ENCODE measurements at regions not wholly inside any gene's neighbourhood (a gene's known extent, or its start where the extent isn't known, plus 50 kb on each side); places are given as distances from the start of the nearest gene placed in this dataset.

- TF ChIP-seq CTCF (IDR thresholded peaks at IDR 0.05; ENCODE audit: extremely low read depth, low read depth, low read length): no peak
- H3K27me3 ChIP-seq (ENCODE audit: insufficient read depth, low read length): no peaks in the 10 kb centered on the region
- H4K20me1 ChIP-seq (ENCODE audit: insufficient read depth, low read length): no peaks in the 10 kb centered on the region
- H3K4me3 ChIP-seq (ENCODE audit: insufficient read depth, low read length): no peak overlapping the region
- no peak overlapping the region for H3K27ac ChIP-seq (ENCODE audit: low read depth, low read length)
- H2AFZ ChIP-seq (ENCODE audit: low read length): no peak overlapping the region
- H3K4me1 ChIP-seq (ENCODE audit: insufficient read depth, low read length): no peaks in the 10 kb centered on the region
- no peaks in the 10 kb centered on the region for H3K79me2 ChIP-seq (ENCODE audit: insufficient read depth, low read length)
- H3K9me3 ChIP-seq (ENCODE audit: low read depth, low read length): peaks cover 3% of the 10 kb centered on the region
- no peaks in the 10 kb centered on the region for H3K36me3 ChIP-seq (ENCODE audit: insufficient read depth, low read length)
- no peak overlapping the region for H3K4me2 ChIP-seq (ENCODE audit: insufficient read depth, low read length)
- DNase-seq (ENCODE audit: insufficient read length, low spot score, missing footprints): no peak
These were observed 1096.7 kb downstream of the KCNT2 start for GRCh38 chr1:195511501-195511900.

GRCh38 chr1:195501118-195501517, 1107.1 kb downstream of the KCNT2 start:
- TF ChIP-seq CTCF (IDR thresholded peaks at IDR 0.05; ENCODE audit: extremely low read depth, low read depth, low read length): no peak
- Histone ChIP-seq H2AFZ (ENCODE audit: low read length) (no peak overlapping the region), H3K4me3 (ENCODE audit: insufficient read depth, low read length) (no peak overlapping the region), H3K27ac (ENCODE audit: low read depth, low read length) (no peak overlapping the region), H3K4me2 (ENCODE audit: insufficient read depth, low read length) (no peak overlapping the region), H4K20me1 (ENCODE audit: insufficient read depth, low read length) (no peaks in the 10 kb centered on the region), H3K9me3 (ENCODE audit: low read depth, low read length) (no peaks in the 10 kb centered on the region), H3K36me3 (ENCODE audit: insufficient read depth, low read length) (no peaks in the 10 kb centered on the region), H3K4me1 (ENCODE audit: insufficient read depth, low read length) (no peaks in the 10 kb centered on the region), H3K79me2 (ENCODE audit: insufficient read depth, low read length) (no peaks in the 10 kb centered on the region), H3K27me3 (ENCODE audit: insufficient read depth, low read length) (no peaks in the 10 kb centered on the region)
- no peak for DNase-seq (ENCODE audit: insufficient read length, low spot score, missing footprints)

GRCh38 chr1:195495720-195496635, 1112.3 kb downstream of the KCNT2 start:
- no peak for DNase-seq (ENCODE audit: insufficient read length, low spot score, missing footprints)
- Histone ChIP-seq H3K79me2 (ENCODE audit: insufficient read depth, low read length) (no peaks in the 10 kb centered on the region), H2AFZ (ENCODE audit: low read length) (no peak overlapping the region), H3K27me3 (ENCODE audit: insufficient read depth, low read length) (no peaks in the 10 kb centered on the region), H3K4me3 (ENCODE audit: insufficient read depth, low read length) (no peak overlapping the region), H4K20me1 (ENCODE audit: insufficient read depth, low read length) (no peaks in the 10 kb centered on the region), H3K4me1 (ENCODE audit: insufficient read depth, low read length) (no peaks in the 10 kb centered on the region), H3K27ac (ENCODE audit: low read depth, low read length) (no peak overlapping the region), H3K4me2 (ENCODE audit: insufficient read depth, low read length) (no peak overlapping the region), H3K9me3 (ENCODE audit: low read depth, low read length) (no peaks in the 10 kb centered on the region), H3K36me3 (ENCODE audit: insufficient read depth, low read length) (no peaks in the 10 kb centered on the region)
- no peak for TF ChIP-seq CTCF (IDR thresholded peaks at IDR 0.05; ENCODE audit: extremely low read depth, low read depth, low read length)

- Histone ChIP-seq H2AFZ (ENCODE audit: low read length) (no peak overlapping the region), H3K27me3 (ENCODE audit: insufficient read depth, low read length) (no peaks in the 10 kb centered on the region), H3K4me3 (ENCODE audit: insufficient read depth, low read length) (no peak overlapping the region), H4K20me1 (ENCODE audit: insufficient read depth, low read length) (no peaks in the 10 kb centered on the region), H3K4me1 (ENCODE audit: insufficient read depth, low read length) (no peaks in the 10 kb centered on the region), H3K9me3 (ENCODE audit: low read depth, low read length) (peaks cover 2% of the 10 kb centered on the region), H3K36me3 (ENCODE audit: insufficient read depth, low read length) (no peaks in the 10 kb centered on the region), H3K4me2 (ENCODE audit: insufficient read depth, low read length) (no peak overlapping the region), H3K27ac (ENCODE audit: low read depth, low read length) (no peak overlapping the region), H3K79me2 (ENCODE audit: insufficient read depth, low read length) (no peaks in the 10 kb centered on the region)
- no peak for TF ChIP-seq CTCF (IDR thresholded peaks at IDR 0.05; ENCODE audit: extremely low read depth, low read depth, low read length)
- no peak for DNase-seq (ENCODE audit: insufficient read length, low spot score, missing footprints)
These were observed 1126.1 kb downstream of the KCNT2 start for GRCh38 chr1:195482137-195482536.

Data from osteoblast (primary cell).